ENCODE measurements at regions not wholly inside any gene's neighbourhood (a gene's known extent, or its start where the extent isn't known, plus 50 kb on each side); places are given as distances from the start of the nearest gene placed in this dataset.

DNA sequence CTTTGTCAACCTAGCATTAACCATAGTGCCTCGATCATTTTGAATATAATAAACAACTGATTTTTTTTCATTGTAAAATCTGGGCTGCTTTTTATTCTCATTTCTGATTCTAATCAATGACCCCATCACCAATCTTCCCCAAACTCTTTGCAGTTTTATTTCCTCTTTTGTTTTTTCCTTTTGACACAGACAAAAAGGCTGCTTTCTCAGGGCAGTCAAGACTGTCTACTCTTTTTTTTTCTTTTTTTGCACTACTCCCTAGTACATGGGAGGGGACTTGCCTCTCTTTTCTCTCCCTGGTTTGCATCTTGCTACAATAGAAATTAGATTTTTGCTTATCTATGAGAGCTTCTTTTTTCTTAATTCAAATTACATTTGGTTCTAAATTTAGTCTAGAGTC, 987.9 kb downstream of the ADGRL2 start:
- TF ChIP-seq CTCF (conservative IDR thresholded peaks at IDR 0.05) = no peak
- no peaks in the 10 kb centered on the region for H3K27me3 Mint-ChIP-seq (ENCODE audit: low read depth)

GRCh38 chr1:82788038-82788437, 987.3 kb downstream of the ADGRL2 start:
- H3K4me3 Mint-ChIP-seq = no peak overlapping the region
- H3K27ac Mint-ChIP-seq (ENCODE audit: unreplicated experiment) = peak overlapping the region; percentile 59
- H3K4me1 Mint-ChIP-seq = peaks cover 40% of the 10 kb centered on the region

More for the DNA sequence above, 987.9 kb downstream of the ADGRL2 start:
- H3K4me3 Mint-ChIP-seq = no peak overlapping the region
- peaks cover 44% of the 10 kb centered on the region for H3K4me1 Mint-ChIP-seq
- H3K36me3 Mint-ChIP-seq (ENCODE audit: low read depth) = peaks cover 4% of the 10 kb centered on the region
- H3K9me3 Mint-ChIP-seq = peaks cover 10% of the 10 kb centered on the region
- no peak for DNase-seq (ENCODE audit: low read depth, low spot score)
- no peak overlapping the region for H3K27ac Mint-ChIP-seq (ENCODE audit: unreplicated experiment)

GRCh38 chr1:82786883-82787282, 986.1 kb downstream of the ADGRL2 start:
- H3K4me3 Mint-ChIP-seq = no peak overlapping the region
- peaks cover 28% of the 10 kb centered on the region for H3K4me1 Mint-ChIP-seq
- H3K27ac Mint-ChIP-seq (ENCODE audit: unreplicated experiment) = no peak overlapping the region
- H3K9me3 Mint-ChIP-seq = peaks cover 14% of the 10 kb centered on the region
- H3K27me3 Mint-ChIP-seq (ENCODE audit: low read depth) = no peaks in the 10 kb centered on the region
- no peak for DNase-seq (ENCODE audit: low read depth, low spot score)
- TF ChIP-seq CTCF (conservative IDR thresholded peaks at IDR 0.05) = no peak
- peaks cover 4% of the 10 kb centered on the region for H3K36me3 Mint-ChIP-seq (ENCODE audit: low read depth)

More at GRCh38 chr1:82788038-82788437, 987.3 kb downstream of the ADGRL2 start:
- Mint-ChIP-seq H3K9me3 (peaks cover 10% of the 10 kb centered on the region), H3K36me3 (ENCODE audit: low read depth) (peaks cover 4% of the 10 kb centered on the region), H3K27me3 (ENCODE audit: low read depth) (no peaks in the 10 kb centered on the region)
- DNase-seq (ENCODE audit: low read depth, low spot score) = no peak
- no peak for TF ChIP-seq CTCF (conservative IDR thresholded peaks at IDR 0.05)

DNA sequence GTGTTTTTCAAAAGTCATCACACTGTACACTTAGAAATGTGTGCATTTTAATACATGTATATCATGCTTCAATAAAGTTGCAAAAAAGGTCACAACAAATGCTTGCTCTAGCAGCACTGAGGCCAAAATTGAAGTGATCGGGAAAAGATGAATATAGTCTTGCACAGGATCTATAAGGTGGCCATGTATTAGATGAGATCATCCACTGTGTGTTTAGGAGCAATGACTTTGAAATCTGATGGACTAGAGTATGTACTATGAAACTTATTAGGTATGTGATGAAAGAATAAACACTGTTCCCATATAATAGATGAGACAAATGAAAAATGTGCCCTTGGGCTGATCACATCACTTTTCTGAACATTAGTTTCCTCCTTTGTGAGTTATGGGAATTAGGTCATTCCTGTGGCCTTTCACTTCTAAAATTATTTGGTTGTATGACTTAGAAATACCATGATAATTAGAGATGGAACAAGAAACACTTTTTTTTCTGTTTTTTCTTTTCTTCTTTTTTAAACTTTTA, 984.6 kb downstream of the ADGRL2 start:
- Mint-ChIP-seq H3K27ac (ENCODE audit: unreplicated experiment) (no peak overlapping the region), H3K36me3 (ENCODE audit: low read depth) (peaks cover 2% of the 10 kb centered on the region), H3K27me3 (ENCODE audit: low read depth) (no peaks in the 10 kb centered on the region), H3K4me3 (no peak overlapping the region), H3K9me3 (peaks cover 10% of the 10 kb centered on the region), H3K4me1 (peaks cover 23% of the 10 kb centered on the region)
- no peak for DNase-seq (ENCODE audit: low read depth, low spot score)
- TF ChIP-seq CTCF (conservative IDR thresholded peaks at IDR 0.05) = no peak

DNA sequence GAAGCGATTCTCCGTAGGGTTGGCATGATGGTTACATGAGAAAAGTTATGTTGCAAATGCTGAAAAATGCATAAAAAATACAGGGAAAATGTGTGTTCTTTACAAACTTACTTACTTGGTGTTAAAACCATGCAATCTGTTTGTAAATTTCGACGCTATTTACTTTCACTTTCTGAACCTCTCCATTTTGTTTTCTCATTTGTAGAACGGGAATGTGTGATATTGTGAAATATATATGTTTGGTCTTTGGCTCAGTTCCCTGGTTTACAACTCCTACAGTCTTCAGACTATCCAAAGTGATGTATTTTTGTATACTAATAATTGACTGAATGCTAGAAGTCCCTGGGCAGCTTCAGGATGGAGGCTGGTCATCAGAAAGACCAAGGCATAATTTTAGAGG, 982.3 kb downstream of the ADGRL2 start:
- peaks cover 4% of the 10 kb centered on the region for H3K36me3 Mint-ChIP-seq (ENCODE audit: low read depth)
- no peak for DNase-seq (ENCODE audit: low read depth, low spot score)
- peaks cover 15% of the 10 kb centered on the region for H3K4me1 Mint-ChIP-seq
- no peaks in the 10 kb centered on the region for H3K27me3 Mint-ChIP-seq (ENCODE audit: low read depth)
- peaks cover 4% of the 10 kb centered on the region for H3K9me3 Mint-ChIP-seq
- H3K4me3 Mint-ChIP-seq = no peak overlapping the region
- no peak overlapping the region for H3K27ac Mint-ChIP-seq (ENCODE audit: unreplicated experiment)
- no peak for TF ChIP-seq CTCF (conservative IDR thresholded peaks at IDR 0.05)
